ENCODE measurements at regions not wholly inside any gene's neighbourhood (a gene's known extent, or its start where the extent isn't known, plus 50 kb on each side); places are given as distances from the start of the nearest gene placed in this dataset.

- no peak for TF ChIP-seq CTCF (IDR thresholded peaks at IDR 0.05)
- TF ChIP-seq ZFX (IDR thresholded peaks at IDR 0.05; ENCODE audit: borderline replicate concordance) = no peak
These were observed 193.9 kb downstream of the TLE3 start for GRCh38 chr15:69903470-69904469.

Measured in 22Rv1 (cell line).